ENCODE measurements at regions not wholly inside any gene's neighbourhood (a gene's known extent, or its start where the extent isn't known, plus 50 kb on each side); places are given as distances from the start of the nearest gene placed in this dataset.
"Not testable (repeated sequence)": the region's sequence is repeated elsewhere in the genome, so short reads cannot be mapped to it uniquely, and the experiment has no call there.

DNA sequence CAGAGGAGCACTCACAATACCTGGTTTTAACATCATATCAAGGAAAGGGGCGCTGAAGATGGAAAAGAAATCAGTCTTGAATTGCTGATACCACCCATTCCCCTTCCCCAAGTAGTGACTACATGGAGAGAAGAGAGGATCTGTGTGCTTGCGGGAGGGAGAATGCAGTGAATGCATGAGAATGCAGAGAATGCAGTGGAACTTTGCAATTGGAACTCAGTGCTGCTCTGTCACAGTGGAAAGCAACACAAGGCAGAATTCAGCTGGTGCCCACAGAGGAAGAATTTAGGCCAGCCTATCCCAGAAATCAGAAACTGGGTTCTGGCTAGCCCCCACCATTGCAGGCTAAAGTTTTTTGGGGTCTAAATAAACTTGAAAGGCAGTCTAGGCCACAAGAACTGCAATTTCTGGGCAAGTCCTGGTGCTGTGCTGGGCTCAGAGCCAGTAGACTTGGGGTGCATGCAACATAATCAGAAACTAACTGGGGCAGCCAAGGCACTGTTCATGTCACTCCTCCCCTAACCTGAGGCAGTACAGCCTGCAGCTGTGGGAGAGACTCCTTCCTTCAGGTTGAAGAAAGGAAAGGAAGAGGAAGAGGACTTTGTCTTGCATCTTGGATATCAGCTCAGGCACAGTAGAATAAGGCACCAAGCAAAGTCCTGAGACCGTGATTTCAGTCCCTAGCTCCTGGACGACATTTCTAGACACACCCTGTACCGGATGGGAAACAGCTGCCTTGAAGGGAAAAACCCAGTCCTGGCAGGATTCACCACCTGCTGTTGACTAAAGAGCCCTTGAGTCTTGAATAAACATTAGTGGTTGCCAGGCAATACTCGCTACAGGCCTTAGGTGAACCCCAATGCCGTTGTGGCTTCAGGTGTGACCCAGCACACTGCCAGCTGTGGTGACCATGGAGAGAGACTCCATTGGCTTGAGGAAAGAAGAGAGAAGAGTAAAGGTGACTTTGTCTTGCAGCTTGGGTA is 329.3 kb downstream of the TBL1XR1 start:
- no peak for DNase-seq

DNA sequence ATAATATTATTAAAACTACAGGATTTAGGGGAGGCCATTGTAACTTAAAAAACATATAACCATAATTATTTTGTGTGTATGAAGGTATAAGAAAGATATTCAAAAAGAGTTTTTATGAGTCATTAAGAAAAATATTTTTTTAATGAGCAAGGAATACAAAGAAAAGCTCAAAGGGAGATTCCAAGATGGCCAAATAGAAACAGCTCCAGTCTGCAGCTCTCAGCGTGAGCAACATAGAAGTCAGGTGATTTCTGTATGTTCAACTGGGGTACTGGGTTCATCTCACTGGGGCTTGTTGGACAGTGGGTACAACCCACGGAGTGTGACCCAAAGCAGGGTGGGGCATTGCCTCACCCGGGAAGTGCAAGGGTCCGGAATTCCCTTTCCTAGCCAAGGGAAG is 336.1 kb downstream of the TBL1XR1 start:
- DNase-seq: no peak

DNA sequence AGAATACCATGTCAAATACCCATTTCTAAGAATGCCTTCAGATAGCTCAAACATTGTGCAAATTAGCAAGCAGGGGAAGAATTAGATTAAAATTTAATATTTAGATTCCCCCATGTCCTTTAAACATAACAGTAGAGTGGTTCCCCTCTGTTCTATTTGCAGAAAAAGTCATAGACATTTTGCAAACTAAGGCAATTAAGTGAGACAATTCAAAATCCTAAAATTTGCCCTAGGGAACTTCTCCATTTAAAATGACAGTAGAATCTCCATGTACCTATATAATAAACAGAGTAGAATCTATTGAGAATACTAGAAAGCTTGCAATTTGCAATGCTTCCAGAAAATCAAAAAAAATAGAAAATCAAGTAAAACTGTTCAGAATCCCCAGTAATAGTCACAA is 340.6 kb downstream of the TBL1XR1 start:
- DNase-seq: no peak

DNA sequence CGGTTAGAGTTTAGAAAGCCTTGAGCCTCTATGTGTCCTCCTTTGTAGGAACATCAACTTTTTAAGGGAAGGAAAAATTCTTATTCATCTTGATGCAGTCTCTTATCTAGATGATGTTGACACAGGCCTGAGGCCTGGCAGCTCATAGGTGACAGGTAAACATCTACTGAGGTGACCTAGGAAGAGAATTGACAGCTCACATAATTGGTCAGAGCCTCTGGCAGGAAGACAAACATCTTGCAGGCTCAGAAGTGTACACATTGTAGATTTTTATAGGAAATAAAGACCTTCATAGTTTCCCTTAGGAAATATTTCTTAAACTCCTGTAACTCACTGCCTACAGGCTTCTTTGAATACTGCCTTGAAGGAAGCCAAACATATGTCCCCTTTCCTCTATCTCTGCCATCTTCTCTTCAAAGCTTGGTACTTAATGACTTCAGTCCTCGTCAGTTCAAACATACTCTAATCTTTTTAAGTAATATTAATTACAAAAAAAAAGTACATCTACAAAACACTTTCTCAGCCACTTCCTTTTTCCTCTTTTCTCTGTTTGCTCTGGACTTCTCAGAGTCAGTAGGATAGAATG is 341.3 kb downstream of the TBL1XR1 start:
- no peak for DNase-seq

DNA sequence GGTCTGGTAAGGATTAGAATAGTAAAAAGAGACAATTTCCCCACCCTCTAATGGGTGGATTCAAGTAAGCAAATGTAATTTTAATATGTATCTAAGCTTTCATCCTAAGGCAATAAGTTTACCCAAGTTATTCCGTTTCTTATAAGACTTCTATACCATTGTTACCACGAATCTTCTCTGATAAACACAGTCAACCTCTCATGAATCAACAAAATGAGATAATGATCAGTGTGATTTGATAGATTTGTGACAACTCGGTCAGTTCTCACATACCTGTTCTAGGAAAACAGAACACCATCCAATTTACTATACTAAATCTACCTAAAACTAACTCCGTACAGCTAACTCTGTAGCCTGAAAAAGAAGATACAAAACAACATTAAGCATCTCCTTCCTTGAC is 342.1 kb downstream of the TBL1XR1 start:
- DNase-seq: no peak

DNA sequence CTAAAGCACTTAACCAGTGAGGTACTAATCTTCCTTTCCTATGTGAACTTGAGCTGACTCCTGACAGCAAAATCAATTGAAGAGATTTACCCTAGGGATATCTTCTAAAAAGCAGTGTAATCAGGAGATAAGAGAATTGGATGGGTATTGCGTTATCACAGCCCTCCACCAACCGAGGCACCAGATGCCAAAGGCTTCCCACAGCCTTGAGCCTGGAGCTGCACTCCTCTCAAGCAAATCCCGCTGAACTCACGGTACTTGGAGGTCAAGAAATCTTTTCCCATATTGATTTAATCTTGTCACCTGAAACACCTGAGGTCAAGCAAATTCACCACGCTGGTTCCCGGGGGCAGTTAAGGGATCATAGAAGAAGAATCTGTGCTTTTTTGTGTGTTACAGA is 346.8 kb downstream of the TBL1XR1 start:
- DNase-seq: no peak

DNA sequence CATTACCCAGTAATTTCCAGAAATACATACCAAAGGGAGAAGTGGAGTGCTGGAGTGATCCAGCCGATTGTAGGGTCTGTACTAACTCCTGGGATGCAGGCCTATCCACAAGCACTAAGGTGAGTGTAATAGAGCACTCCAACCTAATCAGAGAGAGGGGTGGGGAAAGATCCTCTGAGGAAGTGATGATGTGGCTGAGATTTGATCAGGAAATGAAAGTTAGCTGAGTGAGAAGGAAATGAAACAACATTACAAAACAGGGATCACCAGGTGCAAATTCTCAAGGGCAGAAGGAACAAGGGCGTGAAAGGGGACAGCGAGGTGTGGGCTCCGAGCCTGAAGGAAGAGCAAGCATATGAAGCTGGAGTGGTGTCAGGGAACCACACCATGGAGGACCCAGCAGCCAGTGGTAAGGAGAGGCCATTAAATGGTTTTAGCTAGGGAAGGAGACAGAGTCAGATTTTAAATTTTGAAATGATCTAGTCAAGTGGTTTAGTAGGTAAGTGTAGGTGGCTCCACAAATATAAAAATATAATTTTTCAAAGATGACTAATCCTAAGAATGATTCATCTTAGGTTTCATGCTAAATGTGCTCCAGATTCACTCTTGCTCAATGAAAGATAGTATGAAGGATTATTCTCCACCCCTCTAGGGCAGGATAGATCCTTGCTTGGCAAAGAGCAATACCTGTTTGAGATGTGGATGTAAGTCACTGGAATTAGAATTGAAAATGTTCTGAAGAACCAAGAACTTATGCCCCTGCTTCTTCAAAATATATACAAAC is 348.7 kb downstream of the TBL1XR1 start:
- DNase-seq: no peak

DNA sequence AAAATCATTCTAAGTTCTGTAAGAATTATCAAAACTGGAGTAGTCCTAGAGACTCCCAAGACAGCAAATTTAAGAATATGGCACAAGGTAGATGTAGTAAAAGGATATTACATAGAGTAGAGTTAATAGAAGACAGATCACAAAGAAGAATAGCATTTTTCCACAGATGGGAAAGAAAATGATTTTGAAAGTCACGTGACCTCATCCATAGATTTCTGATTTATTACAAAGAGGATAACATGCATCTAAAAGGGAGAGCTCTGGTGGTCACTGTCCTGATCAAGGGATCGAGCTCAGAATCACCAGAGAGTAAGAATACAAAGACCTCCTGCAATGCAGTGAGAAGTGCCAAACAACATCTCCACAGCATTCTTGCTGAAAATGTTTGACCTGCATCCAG is 354.4 kb downstream of the TBL1XR1 start:
- no peak for DNase-seq

DNA sequence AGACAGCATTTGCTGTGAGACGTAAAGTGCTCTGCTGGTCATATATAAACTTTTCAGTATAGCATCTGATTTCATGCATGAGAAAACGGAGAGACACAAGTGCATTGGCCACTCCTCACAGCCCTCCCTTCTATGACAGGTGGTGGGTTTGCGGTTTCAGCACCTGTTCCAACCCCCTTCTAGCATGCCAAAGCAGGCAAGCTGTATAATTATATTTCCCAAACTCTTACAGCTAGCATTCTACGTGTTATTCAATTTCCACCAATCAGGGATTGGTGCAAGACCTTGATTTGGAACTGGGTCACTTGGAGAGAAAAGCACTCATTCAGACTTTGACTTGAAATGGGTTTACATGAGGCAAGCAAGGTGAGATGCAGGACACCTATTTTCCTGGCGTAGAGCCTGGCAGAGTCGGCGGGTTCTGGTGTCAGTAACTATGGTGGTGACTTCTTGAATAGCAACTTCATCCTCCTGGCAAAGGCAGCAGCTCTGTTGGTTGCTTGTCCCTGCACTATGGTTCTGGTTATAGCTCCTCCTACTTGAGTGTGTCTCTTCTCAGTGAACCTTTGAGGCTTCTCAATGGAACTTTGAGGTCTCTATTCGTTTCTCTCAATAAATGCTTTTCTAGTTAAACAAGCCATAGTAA is 356.5 kb downstream of the TBL1XR1 start:
- DNase-seq: no peak

DNA sequence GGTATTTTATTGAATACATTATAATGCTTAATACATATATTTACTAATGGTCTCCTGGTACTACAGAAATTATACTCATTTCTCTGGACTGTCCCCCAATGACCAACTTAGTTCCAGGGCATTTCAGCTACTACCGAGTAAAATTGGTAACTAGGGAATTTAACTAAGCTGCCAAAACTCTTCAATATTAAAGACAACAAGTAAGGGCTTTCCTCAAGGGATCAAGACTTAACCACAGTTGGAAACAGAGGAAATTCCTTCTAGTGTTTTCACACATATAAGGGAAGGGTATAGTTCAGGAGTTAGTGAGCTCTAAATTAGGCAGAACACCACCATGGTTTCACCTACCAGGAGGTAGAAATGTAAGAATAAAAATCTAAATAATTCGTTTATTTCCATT is 357.4 kb downstream of the TBL1XR1 start:
- DNase-seq: no peak

DNA sequence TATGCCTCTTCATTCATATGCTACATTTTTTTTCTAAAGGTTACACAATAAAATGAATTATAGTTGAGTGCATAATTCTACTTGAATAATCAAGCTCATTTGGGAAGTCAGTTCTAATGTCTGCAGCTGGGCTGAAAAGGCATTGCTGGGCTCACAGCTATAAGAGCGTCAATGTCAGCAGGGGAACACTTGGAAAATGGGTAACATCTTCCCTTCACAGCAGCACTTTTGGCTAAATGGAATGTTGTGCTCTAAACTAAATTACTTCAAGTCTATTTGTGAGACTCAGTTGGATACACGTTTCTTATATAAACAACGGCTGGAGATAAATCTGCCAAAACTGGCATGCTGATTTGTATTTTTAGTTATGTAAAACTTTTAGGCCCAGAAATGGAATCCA is 357.8 kb downstream of the TBL1XR1 start:
- DNase-seq: no peak

DNA sequence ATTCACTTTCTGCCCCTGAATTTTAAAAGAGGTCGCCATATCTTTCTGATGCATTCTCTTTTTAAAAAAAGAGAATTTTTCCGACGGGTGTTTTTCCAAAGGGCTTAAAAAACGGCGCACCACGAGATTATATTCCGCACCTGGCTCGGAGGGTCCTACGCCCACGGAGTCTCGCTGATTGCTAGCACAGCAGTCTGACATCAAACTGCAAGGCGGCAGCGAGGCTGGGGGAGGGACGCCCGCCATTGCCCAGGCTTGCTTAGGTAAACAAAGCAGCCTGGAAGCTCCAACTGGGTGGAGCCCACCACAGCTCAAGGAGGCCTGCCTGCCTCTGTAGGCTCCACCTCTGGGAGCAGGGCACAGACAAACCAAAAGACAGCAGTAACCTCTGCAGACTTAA is 370.0 kb downstream of the TBL1XR1 start:
- DNase-seq: not testable (repeated sequence)

DNA sequence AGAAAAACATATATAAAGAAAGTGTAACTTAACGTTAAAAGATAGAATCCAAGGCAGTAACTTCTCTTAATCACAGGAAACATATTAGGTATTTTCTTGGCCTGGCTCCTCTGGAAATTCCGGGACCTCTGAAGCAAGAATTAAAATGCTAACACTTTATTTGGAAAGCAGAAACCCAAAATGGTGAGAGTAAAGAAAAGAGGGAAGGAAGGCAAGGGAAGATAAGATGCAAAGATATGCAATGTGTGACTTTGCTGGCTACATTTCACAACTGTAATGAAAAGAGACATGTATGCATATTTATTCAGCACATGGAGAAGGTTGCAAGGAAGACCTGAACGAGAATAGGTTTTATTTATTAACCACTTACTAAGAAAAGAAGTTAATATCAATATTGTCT is 372.5 kb downstream of the TBL1XR1 start:
- no peak for DNase-seq

DNA sequence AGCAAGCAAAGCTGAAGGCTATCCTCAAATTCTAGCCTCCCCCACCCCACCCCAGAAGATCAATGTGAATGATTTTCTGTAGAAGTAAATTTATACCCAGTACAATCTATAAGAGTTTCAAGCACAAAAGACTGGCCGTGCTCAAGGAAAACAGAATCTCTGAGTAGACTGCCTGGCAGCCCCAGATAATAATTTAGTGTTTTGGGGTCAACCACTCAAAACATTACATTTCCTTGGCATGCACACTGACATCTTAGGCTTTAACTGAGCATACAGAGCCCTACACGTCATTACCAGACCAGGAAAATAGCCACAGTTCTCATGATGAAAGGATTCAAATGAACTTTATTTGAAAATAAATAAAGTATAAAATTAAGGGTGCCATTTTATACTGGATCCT is 376.5 kb downstream of the TBL1XR1 start:
- DNase-seq: no peak

DNA sequence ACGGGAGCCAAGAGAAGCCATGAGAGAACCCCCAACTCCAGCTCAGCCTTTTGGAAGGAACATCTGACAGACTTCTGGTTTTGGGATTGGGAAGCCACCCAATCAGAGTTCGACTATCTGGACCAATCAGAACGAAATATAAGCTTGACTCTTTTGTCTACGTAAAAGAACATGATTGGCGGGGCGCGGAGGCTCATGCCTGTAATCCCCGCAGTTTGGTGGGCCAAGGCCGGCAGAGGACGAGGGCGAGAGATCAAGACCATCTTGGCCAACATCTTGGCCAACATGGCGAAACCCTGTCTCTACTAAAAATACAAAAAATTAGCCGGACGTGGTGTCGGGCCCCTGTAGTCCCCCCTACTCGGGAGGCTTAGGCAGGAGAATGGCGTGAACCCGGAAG is 380.3 kb downstream of the TBL1XR1 start:
- DNase-seq: no peak

DNA sequence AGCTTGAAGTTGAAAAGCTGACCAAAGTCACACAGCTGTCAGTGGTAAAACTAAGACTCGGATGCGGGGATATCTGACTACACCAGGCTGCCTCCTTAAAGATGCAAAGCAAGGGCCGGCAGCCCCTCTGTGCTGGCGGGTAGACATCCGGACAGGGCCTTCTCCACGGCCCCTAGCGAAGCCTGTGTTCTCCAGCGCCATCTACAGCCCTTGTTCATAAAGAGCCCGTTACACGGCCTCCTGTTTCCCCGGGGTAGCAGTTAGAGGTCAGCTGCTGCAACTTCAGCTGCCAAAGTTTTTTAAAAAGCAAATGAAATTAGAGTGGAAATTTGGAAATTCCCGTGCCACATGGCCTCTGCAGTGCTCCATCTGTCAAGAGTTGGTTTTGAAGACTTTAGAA is 383.0 kb downstream of the TBL1XR1 start:
- DNase-seq: peak; percentile 37

DNA sequence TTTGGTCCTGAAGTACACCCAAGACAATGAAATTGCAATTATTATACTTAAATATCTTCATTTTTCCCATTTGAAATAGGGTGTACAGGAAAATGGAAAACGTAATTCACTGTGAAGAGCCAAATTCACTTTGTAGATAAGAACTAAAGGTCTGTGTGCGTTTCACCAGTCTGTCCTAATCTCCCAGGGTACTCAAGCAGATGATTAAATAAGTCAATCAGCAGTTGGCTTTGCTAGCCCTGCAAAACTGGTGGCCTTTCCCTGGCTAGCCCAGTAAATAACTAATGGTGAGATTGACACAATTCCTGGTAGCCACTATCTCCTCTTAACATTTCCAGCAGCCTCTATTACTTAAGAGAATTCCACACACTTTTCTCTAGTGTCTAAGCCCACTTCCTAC is 389.3 kb downstream of the TBL1XR1 start:
- no peak for DNase-seq

DNA sequence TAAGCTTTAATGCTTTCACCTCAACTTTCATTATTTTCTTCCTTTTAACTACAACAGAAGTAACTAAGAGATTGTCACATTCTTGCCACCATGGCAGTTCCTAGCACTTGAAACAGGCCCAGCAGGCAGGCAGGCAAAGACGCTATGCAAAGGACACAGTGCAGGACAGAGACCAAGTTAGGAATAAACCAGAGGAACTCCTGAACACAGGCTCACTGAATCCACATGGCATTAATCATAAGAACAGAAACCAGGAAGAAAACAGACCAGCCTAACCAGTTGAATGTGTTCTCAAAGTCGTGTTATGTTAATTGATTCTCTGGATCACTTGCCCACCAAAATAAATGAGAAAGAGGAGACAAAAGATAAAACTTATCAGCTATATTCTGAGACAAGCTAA is 397.6 kb downstream of the TBL1XR1 start:
- no peak for DNase-seq

DNA sequence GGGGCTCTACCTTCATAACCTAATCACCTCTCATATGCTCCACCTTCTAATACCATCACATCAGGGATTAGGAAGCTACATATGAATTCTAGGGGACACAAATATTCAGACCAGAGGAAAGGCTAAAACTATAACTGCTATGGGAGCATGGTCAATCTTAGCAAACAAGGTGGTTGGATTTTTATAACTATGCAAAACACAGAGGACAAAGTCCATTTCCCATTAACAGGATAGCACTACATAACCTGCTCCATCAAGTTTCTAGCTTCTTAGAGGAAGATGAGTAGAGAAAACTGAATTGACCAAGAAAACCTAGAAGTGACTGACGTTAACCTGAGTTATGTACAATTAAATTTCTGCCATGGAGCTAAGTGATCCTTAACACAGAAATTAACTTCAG is 398.6 kb downstream of the TBL1XR1 start:
- DNase-seq: no peak

DNA sequence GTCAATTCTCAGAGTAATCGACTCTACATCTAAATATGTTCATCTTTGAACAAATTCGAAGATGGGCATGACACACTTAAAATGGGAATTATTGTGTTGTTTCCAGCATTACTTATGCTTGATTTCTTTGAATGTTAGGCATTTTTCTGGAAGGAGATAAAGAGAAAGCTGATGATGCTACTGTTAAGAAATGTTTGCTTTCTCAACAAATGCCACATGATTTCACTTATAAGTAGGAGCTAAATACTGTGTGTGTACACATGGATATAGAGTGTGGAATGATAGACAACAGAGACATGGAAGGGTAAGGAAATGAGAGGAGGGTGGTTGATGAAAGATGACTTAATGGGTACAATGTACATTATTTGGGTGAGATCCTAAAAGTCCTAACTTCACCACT is 400.9 kb downstream of the TBL1XR1 start:
- DNase-seq: no peak

DNA sequence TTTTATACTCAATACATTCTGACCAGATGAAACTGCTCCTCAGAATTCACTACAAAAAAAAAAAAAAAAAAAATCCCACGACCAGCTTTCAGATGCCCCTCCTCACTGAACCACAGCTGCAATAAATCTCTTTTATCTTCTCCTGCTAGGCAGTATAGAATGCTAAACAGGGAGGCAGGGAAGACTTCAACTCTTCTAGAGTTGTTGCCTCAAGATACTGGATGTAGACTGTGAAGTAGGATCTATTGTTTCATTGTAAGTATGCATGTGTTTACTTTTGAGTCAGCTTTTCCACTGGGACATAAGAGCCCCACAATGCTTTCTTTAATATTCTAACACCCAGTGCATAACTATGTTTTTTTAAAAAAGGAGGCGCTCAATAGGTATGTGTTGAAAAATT is 401.4 kb downstream of the TBL1XR1 start:
- DNase-seq: no peak

DNA sequence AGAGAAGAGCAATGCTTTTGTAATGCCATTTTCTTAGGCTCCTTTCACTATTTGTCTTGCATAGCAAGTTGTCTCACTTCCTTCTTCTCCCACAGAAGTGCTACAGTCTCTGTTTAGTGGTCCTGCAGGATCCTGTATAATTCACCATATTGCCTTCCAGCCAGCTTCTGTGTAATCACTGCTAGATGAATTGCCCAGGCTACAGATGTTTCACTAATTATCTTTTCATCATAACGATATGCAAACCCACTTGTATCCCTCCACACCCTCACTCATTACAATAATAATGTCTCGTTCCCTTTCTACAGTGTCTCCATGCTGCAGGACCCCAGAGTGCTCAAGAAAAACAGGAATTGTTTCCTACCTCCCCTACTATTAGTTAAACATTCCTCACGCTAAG is 402.9 kb downstream of the TBL1XR1 start:
- DNase-seq: no peak

DNA sequence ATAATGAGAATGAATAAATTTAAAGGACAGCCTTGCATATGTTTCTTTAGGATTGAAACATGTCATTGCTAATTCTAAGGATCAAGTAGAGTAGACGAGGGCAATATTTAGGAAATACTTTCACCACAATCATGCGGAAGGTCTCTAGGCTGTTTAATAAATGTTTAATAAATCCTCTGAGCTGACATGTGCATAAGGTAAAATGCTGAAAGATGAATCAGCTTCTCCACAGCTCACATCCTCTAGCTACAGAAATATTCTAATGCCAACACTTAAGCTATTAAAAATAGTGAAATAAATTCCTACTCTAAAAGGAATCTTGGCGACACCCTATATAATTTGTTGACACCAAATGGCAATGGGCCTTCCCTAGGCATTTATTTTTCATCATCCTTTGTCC is 407.3 kb downstream of the TBL1XR1 start:
- no peak for DNase-seq

Measured in activated CD4-positive, alpha-beta T cell treated with anti-CD3 and anti-CD28 coated beads, Interleukin-2, amount 50 U/mL, for 16 hours (primary cell).